ENCODE measurements at regions not wholly inside any gene's neighbourhood (a gene's known extent, or its start where the extent isn't known, plus 50 kb on each side); places are given as distances from the start of the nearest gene placed in this dataset.

DNA sequence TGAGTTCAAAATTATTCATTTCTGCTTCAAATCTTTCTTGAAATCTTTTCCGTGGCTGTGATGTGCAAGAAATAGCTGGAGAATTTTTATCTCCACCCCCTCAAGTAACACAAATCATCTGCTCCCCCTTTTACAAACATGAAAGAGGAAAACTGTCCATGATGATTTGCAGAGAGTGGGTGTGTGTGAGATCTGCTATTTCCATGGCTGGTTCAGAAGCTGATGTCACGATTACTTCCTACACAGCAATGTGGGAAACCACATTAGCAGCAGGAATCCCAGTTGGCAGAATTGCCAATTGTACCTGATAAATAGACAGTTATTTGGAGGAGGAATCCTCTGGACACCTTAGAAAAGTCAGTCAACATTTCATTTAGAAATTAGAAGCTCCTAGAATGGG is 75.2 kb upstream of the GRM7 start:
- DNase-seq (ENCODE audit: low read depth) = no peak

DNA sequence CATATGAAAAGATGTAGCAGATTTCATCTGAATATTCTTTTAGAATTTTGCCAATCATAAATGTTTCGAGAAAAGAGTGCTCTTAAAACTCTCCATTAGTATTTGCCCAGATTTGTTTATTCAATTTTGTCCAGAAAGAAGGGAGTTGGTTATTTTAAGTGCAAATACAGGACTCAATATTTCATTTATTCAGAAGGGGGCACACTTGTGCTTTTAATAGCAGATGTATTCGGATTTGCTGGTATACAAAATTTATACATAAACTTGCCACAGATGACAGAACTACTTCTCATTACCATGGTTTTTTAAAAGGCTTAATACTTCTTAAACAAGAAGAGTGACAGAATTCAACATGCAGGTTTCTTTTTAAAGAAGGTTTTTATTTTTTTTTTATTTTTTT is 69.8 kb upstream of the GRM7 start:
- DNase-seq (ENCODE audit: low read depth) = no peak

DNA sequence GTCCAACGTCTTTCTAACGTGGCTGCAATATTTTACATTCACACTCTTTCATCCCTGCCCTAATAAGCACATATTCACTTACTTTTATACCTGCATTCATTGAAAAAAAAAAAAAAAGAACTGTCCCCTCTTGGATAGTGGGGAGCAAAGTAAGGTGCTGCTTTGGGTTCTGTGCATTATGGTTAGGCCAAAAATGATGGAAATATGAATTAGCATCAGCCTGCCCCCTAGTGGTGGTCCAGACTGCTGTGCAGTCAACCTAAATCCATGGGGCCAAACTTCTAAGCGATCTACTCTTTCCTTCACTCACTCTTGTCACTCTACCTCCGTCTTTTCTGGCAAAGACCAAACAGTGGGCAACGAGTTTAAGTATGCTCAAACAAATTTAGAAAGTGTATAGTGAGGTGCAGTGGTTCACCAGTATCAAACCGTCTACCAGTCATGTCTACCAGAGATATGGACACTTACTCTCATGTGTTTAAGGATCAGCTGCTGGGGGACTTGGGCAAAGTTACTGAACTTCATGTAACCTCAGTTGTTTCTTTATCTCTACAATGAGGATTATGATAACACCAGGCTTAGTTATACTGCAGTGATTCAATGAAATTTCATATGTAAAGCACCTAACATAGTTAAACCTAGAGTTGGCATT is 61.5 kb upstream of the GRM7 start:
- DNase-seq (ENCODE audit: low read depth) = no peak

DNA sequence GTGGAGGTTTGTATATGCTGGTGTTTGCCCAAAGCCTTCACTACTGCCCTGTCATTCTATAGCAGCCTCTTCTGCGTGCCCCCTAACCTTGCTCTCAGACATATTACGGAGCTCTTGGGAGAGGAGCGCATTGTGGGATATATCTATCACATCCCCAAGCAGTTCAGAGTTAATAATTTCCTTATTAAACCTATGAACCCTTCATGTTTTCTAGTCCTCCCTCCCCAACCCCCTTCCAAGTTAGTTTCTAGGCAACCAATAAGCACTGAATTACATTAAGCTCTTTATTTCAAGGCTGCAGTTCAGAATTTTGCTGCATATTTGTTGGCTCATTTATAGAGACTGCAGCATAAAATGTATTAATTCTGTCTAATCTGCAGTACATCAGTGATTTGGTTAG is 57.3 kb upstream of the GRM7 start:
- no peak for DNase-seq (ENCODE audit: low read depth)

DNA sequence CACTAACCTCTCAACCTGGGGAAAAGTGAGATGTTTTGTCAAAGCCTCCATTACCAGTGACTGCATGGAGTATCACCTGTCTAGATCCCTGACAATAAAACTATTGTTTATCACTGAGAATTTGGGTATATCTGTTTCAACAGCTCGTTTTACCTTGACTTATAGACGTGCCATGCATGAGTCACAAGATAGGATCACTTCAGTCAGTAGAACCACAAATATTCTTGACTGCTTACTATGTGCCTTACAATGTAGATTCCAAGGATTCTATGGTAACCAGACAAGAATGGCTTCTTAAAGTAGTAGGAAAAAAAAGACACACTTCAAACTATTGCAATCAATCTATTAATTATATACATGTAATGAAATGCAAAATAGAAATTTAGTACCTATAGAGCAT is 55.7 kb upstream of the GRM7 start:
- no peak for DNase-seq (ENCODE audit: low read depth)

DNA sequence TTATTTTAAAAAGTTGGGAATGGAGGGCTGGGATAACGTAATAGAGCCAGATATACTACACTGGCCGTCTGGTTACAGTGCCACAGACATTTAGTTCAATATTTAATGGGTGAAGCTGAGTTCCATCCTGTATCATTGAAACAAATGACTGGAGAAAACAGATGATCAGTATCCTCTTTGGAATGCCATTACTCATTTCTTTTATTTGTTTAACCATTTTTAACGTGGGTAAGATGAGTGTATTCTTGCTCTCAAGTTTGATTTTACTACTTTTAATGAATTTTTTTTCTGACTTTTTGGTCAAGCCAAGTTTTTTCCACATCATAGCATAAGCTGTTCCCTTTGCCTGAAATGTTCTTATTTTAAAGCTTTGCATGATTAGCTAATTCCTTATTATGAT is 53.9 kb upstream of the GRM7 start:
- no peak for DNase-seq (ENCODE audit: low read depth)

DNA sequence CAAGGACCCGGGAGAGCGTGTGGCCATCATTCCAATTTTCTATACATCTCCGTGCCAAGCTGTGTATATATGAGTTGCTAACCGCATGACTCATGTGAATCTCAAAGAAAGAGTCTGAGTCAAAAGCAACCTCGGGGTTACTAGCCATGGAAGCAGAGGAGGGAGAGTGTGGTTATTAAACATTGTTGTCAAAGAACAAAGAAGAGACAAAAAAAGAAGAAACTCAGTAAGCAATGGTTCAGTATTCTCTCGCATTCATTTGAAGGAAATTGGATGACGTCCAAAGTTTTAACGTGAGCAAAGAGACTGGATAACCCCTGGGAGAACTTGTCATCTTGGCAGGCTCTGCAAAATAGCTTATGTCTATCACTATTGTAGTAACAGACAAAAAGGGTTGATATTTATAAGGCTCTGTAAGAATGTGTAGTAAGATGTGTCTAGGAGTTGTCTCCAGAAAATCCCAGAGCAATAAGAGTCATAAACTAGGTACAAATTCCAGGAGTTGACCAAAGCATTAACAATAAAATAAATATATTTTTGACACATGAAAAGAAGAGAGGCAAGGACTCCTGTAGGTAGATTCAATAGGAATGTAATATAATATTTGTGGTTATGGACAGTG is 52.8 kb upstream of the GRM7 start:
- no peak for DNase-seq (ENCODE audit: low read depth)

DNA sequence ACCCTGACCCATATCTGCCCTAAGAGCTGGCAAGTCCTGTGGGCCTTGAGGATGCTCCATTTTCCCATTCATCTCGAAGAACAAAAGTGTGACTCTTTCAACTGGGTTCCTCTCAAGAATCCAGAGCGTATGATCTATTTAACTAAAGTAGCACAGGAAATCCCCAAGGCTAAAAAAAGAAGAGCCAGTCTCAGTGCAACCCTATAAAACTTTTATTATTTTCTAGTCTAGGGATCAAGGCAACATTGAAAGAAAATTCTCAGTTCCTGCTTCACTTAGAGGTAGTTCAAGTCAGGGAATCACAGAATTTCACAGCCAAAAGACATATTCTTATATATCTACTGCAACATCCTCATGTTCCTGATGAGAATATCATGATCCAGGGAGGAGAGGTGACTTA is 51.6 kb upstream of the GRM7 start:
- DNase-seq (ENCODE audit: low read depth) = no peak

Data from GM04503 (cell line).